ENCODE measurements at regions not wholly inside any gene's neighbourhood (a gene's known extent, or its start where the extent isn't known, plus 50 kb on each side); places are given as distances from the start of the nearest gene placed in this dataset.

DNA sequence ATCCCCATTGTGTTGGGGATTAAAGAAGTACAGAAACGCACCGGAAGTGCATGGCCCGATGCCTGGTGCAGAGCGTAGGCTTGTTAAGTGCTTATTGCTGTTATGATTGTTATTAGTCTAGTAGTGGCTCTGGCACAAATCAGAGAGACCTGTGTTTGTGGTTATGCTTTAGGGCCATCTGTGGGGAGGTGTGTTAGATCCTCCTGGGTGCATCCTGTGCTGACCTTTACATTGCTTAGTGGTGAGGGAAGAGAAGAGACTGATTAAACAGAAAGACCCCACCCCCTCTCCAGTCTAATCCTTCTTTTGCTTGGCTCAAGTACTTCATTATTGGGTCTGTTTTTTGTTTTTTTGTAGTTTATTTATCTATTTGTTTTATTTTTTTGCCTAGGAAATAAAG, 112.7 kb upstream of the SPRY4 start:
- H3K27ac Mint-ChIP-seq (ENCODE audit: low read depth, unreplicated experiment), result no peak overlapping the region
- no peaks in the 10 kb centered on the region for H3K9me3 Mint-ChIP-seq (ENCODE audit: unreplicated experiment)
- ChIA-PET POLR2A (no interaction called here), CTCF (no interaction called here)
- BruUV-seq (replicated peaks), result no TSS peak
- H3K36me3 Mint-ChIP-seq (ENCODE audit: insufficient read depth, unreplicated experiment), result no peaks in the 10 kb centered on the region
- no peak for DNase-seq (ENCODE audit: unreplicated experiment)
- TF ChIP-seq, protein P1, sequence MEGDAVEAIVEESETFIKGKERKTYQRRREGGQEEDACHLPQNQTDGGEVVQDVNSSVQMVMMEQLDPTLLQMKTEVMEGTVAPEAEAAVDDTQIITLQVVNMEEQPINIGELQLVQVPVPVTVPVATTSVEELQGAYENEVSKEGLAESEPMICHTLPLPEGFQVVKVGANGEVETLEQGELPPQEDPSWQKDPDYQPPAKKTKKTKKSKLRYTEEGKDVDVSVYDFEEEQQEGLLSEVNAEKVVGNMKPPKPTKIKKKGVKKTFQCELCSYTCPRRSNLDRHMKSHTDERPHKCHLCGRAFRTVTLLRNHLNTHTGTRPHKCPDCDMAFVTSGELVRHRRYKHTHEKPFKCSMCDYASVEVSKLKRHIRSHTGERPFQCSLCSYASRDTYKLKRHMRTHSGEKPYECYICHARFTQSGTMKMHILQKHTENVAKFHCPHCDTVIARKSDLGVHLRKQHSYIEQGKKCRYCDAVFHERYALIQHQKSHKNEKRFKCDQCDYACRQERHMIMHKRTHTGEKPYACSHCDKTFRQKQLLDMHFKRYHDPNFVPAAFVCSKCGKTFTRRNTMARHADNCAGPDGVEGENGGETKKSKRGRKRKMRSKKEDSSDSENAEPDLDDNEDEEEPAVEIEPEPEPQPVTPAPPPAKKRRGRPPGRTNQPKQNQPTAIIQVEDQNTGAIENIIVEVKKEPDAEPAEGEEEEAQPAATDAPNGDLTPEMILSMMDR (IDR thresholded peaks at IDR 0.05; ENCODE audit: unreplicated experiment), result no peak
- intact Hi-C loops (cut with micrococcal nuclease), result no loop called here
- peaks cover 14% of the 10 kb centered on the region for H3K4me1 Mint-ChIP-seq (ENCODE audit: insufficient read depth, unreplicated experiment)
- no peak overlapping the region for H3K4me3 Mint-ChIP-seq (ENCODE audit: unreplicated experiment)
- no peaks in the 10 kb centered on the region for H3K27me3 Mint-ChIP-seq (ENCODE audit: insufficient read depth, unreplicated experiment)

DNA sequence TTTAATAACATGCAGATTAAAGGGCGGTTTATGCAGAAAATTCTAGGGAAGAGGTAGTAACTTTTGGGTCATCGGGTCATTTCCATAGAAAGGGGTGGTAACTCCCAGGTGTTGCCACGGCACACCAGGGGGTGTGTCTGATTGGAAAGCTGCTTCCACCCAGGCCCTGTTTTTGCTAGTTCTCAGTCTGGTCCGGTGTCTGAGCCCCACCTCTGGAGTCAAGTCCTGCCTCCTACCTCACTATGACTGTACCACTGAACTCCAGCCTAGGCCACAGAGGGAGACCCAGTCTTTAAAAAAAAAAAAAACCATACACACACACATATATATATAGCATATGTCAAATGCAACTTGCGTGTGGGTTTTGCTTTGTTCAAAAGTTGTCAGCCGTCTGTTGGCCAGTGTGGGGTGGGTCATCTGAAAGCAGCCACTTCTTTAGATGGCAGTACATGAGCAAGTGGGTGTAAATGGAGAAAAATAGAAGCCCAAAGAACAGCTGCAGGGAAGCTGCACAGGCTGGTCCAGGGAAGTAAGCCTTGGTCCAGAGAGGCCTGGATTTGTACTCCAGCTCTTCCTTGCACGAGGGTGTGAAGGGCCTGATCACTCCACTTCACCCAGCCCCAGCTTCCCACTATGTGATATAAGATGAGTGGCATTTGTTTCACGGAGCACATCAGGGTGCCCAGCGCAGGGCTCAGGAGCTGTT, 110.7 kb upstream of the SPRY4 start:
- POLR2A ChIA-PET, result interaction anchor here (0.7 kb wide), 1 partner anchor 95 kb away, joined by 3 read pairs; no protein-coding TSS in a partner anchor
- Mint-ChIP-seq H3K27ac (ENCODE audit: low read depth, unreplicated experiment) (no peak overlapping the region), H3K36me3 (ENCODE audit: insufficient read depth, unreplicated experiment) (no peaks in the 10 kb centered on the region), H3K9me3 (ENCODE audit: unreplicated experiment) (no peaks in the 10 kb centered on the region), H3K27me3 (ENCODE audit: insufficient read depth, unreplicated experiment) (no peaks in the 10 kb centered on the region), H3K4me1 (ENCODE audit: insufficient read depth, unreplicated experiment) (peaks cover 14% of the 10 kb centered on the region), H3K4me3 (ENCODE audit: unreplicated experiment) (no peak overlapping the region)
- DNase-seq (ENCODE audit: unreplicated experiment), result no peak
- CTCF ChIA-PET, result interaction anchor here (1.0 kb wide), 1 partner anchor 13 kb away, joined by 3 read pairs; no protein-coding TSS in a partner anchor
- intact Hi-C loops (cut with micrococcal nuclease), result no loop called here
- no TSS peak for BruUV-seq (replicated peaks)
- TF ChIP-seq, protein P1 (IDR thresholded peaks at IDR 0.05; ENCODE audit: unreplicated experiment), result no peak

DNA sequence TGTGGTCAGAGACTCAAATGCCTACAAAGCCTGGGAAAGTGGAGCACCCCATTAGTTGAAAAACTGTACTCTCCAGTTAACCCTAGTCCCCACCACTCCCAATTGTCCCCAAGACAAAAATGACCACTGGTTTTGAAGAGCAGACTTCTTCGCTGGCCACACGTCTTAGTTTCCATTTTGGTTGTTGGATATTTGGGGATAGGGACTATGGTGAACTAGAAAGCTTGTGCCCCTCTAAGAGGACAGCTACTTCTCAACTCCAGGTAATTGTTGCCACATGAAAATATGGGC, 109.4 kb upstream of the SPRY4 start:
- intact Hi-C loops (cut with micrococcal nuclease), result no loop called here
- BruUV-seq (replicated peaks), result no TSS peak
- Mint-ChIP-seq H3K36me3 (ENCODE audit: insufficient read depth, unreplicated experiment) (no peaks in the 10 kb centered on the region), H3K9me3 (ENCODE audit: unreplicated experiment) (no peaks in the 10 kb centered on the region), H3K27me3 (ENCODE audit: insufficient read depth, unreplicated experiment) (no peaks in the 10 kb centered on the region), H3K4me1 (ENCODE audit: insufficient read depth, unreplicated experiment) (peaks cover 14% of the 10 kb centered on the region), H3K4me3 (ENCODE audit: unreplicated experiment) (no peak overlapping the region), H3K27ac (ENCODE audit: low read depth, unreplicated experiment) (no peak overlapping the region)
- no peak for DNase-seq (ENCODE audit: unreplicated experiment)
- CTCF ChIA-PET, result interaction anchor here (0.5 kb wide), 1 partner anchor 401 kb away, joined by 3 read pairs; no protein-coding TSS in a partner anchor
- POLR2A ChIA-PET, result no interaction called here
- TF ChIP-seq, protein P1 (IDR thresholded peaks at IDR 0.05; ENCODE audit: unreplicated experiment), result no peak

DNA sequence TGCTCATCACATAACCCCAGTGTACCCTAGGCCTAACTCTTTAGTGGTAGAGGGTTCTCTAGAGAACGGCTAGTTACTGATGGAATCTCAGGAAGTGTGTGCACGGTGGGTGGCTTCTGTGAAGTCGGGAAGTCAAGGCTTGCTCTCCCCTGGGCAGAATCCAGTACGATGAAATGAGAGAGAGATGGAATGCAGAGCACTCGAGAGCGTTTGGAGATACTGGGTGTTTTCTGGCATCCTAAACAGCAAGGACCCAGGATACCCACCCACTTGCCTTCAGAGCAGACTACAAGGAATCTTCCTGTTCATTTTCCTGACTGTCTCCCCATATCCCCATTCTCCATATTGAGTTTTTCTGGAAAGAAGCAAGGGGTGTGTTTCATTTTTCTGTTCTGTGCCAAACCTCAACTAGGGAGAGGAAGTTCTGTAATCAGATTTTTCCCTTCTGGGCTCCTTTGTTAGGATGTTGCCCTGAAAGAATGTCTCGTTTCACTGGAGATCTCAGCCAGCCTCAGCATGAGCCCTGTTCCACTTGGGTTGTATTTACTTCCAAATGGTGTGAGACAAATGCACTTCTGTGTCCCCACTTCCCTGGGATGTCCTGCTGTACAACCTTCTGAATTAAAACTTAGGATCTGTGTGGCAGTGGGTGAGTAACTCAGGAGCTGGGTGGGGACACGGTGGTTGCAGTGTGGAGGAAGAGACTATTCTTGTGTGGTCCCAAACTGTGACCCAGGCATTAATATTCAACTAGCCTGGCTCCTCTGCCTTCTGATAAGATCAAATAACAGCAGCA, 108.9 kb upstream of the SPRY4 start:
- Mint-ChIP-seq H3K36me3 (ENCODE audit: insufficient read depth, unreplicated experiment) (no peaks in the 10 kb centered on the region), H3K4me1 (ENCODE audit: insufficient read depth, unreplicated experiment) (peaks cover 14% of the 10 kb centered on the region), H3K4me3 (ENCODE audit: unreplicated experiment) (no peak overlapping the region), H3K27ac (ENCODE audit: low read depth, unreplicated experiment) (no peak overlapping the region), H3K9me3 (ENCODE audit: unreplicated experiment) (no peaks in the 10 kb centered on the region), H3K27me3 (ENCODE audit: insufficient read depth, unreplicated experiment) (no peaks in the 10 kb centered on the region)
- ChIA-PET CTCF (no interaction called here), POLR2A (no interaction called here)
- DNase-seq (ENCODE audit: unreplicated experiment), result no peak
- intact Hi-C loops (cut with micrococcal nuclease), result no loop called here
- TF ChIP-seq, protein P1 (IDR thresholded peaks at IDR 0.05; ENCODE audit: unreplicated experiment), result no peak
- no TSS peak for BruUV-seq (replicated peaks)
